ENCODE measurements at regions not wholly inside any gene's neighbourhood (a gene's known extent, or its start where the extent isn't known, plus 50 kb on each side); places are given as distances from the start of the nearest gene placed in this dataset.

DNA sequence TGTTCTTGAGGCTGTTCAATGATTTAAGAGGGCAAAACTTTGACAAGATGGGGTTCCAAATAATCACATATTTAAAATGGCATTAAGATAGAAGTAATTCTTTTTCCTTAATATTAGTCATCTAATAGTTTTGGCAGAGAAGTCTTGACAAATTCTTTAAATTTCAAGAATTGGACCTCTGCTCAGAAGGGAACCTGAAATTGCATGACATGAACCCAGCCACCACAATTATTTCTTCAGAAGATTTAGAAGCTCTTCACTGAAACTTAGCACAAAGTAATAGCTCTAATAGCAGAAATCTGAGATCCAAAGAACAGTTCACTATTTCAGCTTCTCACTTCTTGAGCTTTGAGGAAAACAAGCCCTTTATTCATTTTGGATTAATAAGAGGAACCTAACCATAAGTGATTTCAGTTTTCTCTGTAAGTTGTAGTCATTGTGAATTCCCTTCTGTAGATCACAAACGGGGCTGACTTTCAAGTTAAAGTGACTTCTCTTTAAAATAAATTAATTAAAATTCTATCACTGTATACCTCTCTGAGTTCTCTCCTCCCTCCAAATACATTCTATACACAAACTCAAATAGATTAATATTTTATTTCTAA is 100.6 kb upstream of the ITGA4 start:
- DNase-seq: no peak

DNA sequence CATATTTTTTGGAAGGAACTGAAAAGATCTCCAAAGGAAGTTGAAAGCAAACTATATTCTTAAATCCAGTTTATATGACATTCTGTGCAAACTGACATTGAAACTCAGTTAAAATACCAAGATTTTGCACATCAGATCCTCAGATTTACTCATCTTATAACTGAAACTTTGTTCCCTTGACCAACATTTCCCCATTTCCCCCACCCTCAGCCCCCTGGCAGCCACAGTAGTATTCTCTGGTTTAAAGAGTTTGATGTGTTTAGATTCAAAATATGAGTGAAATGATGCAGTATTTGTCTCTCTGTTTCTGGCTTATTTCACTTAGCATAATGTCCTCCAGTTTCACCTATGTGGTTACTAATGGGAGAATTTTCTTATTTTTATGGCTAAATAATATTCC is 99.2 kb upstream of the ITGA4 start:
- DNase-seq: no peak

DNA sequence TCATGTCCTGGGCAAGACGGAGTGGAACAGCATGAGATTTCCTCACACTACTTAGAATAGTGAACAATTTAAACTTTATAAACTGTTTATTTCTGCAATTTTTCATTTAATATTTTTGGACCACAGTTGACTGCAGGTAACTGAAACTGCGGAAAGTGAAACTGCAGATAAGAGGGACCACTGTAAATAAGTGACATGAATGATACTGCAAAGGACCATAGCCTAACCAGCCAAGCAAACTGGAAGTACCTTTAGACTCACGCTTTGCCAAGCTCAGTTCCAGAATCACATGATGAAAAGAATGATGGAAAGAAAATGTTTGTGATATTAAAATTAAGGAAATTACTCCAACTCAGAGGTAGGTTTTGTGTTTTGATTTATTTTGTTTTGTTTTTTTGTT is 94.6 kb upstream of the ITGA4 start:
- DNase-seq: no peak

DNA sequence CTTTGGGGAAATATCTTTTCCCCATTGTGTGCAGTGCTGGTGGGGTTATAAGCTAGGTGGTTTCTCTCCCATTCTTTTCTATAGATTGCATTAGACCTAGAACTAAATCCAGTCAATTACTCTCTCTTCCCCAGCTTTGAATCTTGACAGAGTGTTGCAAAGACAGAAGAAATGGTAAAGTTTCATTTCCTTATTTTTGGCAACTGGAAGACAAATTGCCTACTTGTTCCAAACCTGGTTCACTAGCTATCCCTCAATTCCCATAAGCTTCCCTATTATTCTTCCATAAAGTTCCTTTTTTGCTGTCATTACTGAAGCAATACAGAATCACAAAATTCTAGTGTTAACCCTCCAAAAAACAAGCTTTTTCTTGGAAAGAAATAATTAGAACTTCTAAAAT is 94.0 kb upstream of the ITGA4 start:
- DNase-seq: no peak

DNA sequence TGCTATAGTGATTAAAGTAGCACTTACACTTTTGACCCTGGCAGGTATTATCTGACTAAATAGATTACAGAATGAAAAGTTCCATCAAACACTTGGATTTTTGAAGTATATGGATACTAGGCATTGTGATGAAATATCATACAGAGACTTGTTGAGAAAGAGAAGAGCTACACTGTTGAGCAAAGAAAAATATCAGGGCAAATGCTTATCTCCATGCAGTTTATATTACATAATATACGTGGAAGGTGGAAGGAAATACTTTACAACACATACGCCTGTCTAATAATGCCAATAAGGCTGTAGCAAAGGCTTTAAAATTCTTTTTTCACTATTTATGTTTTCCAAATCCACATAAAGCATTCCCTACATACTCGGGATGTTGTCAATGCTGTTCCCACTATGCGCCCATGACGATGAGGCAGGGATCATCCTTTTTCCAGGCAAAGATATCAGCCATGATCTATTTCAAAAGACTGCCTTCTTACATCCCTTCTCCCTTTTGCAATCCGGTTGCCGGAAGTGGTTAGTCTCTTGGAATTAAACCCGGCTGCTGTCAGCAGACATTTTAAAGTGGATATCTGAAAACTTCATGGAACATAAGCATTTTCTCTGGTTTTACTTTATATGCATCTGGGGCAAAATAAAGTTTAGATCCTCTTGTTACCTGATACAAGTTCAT is 92.6 kb upstream of the ITGA4 start:
- DNase-seq: no peak

DNA sequence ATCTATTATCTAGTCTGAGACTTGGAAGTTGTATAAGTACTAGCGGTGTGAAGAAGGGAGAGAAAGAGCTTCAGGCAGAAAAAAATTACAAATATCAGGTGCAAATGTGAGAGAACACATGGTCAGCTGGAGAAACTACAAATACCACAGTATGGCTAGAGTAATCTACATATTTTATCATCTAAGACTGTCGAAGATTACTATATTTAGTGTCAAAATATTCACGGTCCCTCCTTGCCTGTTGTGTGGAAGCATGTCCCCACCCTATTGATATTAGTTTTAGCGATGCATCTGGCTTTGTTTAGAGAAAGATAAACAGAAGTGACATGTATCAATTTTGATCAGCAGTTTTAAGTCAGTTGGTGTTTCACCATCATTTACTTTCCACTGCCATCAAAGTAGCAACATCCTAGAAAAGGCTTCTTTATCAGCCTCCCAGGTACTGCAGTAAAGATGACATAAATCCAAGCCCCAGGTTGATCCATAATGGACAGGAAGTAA is 90.5 kb upstream of the ITGA4 start:
- no peak for DNase-seq

DNA sequence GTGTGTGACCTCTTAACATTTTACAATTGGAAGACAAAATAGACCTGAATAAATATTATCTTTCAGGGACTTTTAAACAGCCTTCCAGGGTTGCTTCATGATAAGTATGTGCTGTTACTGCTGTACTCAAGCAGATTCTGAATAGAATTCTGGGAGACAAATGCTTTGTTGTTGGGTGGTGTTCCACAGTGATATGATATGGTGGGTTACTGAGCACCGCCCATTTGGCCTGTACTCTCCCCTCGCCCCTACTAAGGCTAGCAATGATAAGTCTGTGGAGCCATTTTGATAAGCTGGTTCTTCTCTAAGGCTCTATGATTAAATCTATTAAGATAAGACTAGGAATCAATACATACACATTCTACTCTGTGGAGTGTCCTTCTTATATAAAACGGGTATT is 89.8 kb upstream of the ITGA4 start:
- DNase-seq: no peak

DNA sequence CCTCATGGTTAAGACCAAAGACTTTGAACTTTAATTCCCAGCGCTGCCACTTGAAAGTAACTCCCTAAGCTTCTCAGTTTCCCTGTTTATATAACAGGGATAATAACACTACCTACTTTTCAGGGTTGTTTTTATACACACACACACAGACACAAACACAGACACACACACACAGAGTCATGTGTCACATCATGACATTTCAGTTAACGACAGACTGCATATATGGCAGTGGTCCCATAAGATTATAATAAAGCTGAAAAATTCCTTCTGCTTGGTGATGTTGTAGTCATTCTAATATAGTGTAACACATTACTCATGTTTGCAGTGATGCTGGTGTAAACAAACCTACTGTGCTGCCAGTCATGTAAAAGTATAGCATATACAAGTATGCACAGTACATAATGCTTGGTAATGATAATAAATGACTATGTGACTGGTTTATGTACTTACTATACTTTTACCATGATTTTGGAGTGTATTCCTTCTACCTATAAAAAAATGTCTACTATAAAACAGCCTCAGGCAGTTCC is 89.2 kb upstream of the ITGA4 start:
- no peak for DNase-seq

DNA sequence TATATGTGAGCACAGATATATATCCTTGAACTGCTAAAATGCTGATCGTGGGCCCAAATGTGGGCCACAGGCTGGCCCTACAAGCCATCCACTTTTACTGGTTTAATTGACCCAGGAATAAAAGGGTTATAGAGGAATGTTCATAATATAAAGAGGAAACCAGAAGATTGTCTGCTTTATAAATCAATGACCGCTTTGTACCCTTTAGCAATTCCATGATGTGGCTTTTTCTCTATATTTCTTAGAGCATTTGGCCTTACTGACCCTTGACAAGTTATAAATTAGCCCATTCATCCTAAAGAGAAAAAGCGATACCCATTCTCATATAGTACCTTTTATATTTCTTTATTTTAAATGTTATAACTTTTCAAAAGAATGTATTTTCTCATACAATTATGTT is 87.1 kb upstream of the ITGA4 start:
- DNase-seq: no peak

DNA sequence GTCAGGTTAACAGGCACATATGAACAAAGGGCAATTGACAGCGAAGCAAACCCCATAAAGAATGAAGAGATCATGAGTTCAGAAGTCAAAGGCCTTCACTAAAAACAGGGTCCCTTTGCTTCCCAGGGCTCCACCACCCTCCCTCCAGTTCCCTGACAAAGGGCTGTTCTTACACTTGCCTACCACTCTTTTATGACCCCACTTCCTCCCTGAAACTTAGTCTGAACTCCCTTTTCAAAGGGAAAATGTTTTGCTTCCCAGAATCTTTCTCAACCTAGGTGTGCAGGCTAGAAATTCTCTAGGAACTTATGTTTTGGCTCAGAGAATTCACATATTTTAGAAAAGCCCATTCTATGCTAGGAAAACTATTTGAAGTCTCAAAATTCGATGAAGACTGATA is 86.0 kb upstream of the ITGA4 start:
- DNase-seq: no peak

DNA sequence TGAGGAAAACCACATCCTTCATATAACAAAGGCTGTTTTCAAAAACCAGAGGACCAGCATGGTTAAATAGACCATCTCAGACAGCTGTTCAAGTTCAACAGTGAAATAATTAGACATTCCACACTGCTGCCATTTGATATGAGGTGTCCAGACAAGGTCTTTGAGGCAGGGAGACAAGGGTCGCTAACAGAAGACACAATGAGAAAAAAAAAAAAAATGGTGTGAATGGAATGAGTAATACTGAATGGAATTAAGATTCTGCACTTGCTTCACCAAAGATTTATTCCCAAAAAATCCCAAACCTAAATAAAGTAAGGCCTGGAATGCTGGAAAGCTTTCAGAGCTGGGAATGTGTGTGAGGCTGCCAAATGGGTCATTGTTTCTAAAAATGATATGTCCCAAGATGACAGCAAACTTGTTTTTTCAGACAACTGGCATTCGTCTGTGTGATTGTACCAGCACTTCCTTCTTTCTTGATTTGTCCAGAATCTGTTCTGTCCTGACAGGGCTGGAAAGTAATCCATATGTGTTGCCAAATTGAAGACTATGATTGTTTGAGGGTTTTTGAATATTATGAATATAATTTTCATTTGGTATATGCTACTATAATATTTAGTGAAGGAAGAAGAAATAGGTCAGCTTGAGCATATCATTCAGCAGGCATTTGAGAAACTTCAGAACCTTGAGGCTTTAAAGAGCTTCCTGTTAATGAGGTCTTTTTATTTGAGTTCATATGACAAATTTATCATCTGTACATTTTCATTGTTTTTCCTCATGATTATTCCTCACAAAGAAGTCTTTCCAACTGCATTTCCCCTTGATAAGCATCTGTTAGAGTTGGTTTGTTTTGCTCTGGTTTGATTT is 85.2 kb upstream of the ITGA4 start:
- DNase-seq: no peak

DNA sequence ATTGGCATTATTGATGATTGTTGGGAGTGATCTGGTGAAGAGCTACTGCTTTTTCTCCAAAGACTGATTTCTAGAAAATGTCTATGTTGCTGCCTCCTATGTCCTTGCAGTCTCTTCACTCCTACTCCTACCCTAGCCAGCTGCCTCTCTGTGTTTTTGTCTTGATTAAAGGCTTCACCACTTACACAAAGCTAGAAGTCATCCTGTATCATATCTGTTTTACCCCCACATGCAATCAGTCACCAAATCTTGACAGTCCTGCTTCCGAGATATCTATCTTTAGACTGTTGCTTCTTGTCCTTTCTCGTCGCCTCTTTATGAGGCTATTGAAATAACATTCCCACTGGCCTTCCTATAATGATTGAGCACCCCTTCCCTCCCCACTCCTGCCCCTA is 84.5 kb upstream of the ITGA4 start:
- DNase-seq: no peak

DNA sequence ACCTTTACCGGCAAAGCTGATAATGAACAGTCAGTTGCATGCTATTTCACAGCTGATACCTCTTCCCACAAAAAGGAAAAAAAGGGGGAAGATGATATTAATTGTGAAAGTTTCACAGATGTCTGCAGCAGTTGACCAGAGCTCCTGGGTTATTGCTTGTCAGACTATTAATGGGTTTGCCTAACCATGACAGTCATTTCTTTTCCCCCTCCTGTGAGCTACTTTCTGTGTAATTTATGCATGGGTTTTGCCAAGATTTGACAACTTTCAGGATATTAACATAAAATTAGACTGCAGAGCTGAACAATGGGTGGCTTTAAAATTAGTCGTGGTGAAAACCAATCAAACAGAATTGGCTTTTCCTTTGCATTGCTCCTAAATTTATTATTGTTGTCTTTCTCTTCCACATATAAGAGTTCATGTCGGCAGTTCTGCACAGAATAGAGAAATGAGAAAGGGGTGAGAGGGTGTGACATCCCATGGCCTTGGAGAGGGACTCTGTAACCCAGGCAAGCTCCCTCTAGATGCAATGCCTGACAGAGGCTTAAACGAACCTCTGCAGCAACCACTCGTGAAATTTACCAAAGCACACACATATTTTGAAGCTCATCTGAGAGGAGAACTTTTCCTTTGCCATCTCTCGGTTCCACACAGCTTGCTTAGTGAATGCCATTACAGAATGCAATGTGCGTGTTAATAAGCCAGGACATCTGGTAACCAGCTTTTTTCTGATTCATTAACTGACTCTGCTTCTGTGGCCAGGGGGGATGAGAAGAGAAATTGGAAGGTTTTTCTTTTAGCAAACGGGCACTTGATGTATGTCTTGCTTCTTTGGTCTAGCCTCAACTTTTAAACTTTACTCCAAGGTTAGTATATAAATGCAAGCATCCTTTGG is 82.2 kb upstream of the ITGA4 start:
- DNase-seq: no peak

DNA sequence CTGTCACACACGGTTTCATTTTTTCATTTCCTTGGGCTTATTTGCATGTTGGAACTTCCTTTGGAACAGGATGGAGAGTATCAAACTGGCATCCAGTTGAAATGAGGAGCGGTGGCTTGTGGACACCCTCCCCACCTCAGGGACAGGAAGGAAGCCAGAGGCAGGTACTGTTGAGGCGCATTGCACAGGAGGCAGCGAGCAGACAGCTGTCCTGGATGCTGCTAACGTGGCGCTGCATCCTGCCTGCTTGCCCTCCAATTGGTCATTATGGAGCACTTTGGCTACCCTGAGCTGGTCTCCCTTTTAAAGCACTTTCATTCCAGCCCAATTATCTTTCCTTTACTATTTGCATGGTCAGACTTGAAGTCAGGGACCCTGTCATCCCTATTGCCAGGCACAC is 80.7 kb upstream of the ITGA4 start:
- DNase-seq: no peak

DNA sequence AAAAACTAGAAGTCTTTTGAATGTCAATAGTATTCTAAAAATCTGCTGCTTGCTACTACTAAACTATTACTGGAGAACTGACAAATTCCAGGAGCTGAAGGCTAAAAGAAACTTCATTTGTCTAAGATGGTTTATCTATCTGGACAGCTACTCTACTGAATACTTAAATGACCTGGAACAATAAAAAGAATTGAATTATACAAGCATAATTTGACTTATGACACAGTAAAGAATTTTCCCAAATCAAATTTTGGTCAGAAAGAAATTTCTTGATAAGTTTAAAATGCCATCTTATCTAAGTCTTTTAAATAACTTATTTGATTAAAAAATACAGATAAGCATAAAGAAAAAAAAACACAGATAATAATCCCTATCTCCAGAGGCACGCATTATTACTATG is 80.2 kb upstream of the ITGA4 start:
- no peak for DNase-seq

DNA sequence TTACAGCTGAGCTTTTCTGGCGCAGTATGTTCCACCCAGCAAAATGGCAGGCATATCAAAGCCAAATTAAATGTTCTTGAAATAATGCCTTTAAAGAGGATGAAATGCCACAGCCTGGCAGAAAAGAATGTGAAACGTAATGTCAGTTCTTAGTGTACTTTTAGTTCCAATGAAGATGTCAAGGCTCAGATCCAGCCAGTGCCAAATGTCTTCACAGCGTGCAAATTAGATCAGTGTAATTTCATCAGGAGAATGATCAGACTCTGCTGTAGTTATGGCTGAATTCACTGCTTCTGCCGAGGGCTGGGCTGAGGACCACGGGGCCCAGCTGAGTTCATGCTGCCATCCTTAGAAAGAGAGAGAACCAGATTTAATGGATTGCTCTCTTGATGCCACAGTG is 78.7 kb upstream of the ITGA4 start:
- no peak for DNase-seq

DNA sequence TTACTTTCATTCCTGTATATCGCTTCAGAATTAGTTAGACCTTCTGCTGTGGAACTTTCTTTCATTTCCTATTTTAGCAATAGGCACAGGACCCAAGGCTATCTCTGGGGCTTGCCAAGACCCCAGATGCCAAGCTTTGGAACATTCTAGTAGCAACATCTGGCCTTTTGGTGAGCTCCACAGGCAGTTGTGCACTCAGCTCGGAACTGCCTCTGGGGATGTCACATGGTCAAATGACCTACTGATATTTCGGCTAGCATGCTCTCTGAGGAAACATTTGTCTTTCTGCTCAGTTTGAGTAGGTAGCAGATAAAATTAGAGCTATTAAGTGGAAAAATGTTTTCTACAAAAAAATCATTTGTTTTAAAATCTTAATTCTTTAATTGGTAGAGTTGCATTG is 76.6 kb upstream of the ITGA4 start:
- DNase-seq: no peak

DNA sequence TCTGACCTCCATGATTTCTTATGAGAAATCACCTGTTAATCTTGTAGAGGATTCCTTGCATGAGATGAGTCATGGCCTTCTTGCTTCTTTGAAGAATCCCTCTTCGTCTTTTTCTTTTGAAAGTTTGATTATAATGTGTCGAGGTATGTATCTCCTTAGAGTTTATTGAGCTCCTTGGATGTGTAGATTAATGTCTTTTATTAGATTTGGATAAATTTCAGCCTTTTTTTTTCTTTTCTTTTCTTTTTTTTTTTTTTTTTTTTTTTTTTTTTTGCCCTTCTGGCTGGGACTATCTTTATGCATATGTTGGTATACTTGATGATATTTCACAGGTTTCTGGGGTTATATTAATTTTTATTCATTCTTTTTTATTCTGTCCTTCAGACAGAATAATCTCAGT is 72.3 kb upstream of the ITGA4 start:
- no peak for DNase-seq

DNA sequence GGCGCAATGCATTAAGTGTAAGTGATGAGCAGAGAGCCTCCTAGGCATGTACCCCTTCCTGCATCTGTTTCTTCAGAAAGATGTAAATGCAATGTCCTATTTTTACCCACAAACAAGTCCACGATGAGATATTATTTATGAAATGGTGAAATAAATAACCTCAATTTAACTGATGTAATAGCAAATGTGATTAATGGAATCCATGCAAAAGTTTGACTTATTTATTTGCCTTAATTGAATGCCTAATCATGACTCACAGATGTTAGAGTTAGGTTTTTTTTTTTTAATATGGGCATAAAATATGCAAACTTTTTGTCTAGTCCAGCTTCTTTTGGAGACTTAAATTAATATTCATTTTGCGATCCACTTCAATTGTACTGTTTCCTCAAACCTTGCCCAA is 67.7 kb upstream of the ITGA4 start:
- no peak for DNase-seq

DNA sequence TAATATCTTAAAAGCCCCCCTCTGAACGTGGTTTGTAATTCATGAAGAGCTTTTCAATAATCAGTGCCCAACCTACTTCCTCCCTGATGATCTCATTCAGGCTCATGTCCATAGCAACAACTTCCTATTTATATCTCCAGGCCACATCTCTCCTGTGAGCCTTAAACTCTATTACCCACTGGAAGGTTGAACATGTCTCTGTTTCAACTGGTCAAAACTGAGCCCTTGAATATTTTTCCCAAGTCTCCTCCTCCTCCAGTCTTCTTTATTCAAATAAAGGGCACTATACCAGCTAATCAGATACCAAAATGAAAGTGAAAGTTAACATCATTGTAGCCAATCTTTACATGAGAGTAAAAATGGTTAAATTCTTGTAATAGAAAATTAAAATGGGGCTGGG is 63.7 kb upstream of the ITGA4 start:
- peak; percentile 23 for DNase-seq

DNA sequence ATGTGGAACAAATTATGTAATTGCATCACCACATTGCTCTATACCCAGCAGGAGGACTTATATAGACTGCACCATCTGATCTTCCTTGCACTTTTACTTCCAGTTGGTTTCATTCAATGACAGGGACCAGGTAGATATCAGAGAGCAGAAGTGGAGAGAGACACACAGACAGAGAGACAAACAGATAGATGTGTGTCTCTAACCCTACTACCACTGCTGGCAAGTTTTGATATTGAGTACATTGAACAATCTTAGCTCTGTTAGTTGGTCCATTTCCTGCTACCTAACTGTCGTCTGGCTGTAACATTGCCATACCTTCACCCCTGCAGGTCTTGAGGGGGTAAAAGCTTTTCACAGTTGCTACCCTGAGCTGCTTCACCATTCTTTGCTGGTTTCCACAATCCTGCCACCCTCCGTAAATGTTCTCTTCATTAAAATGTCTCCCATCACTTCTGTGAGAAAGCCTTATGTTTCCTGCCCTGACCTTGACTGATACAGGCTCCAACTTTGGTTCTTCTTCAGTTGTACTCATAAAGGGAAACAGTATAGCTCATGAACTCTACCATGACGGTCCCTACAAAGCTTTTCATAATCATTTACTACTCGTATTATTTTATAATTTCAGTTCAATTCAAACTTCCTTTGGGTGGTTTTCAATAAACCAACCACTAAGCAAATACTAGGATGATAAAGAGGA is 62.3 kb upstream of the ITGA4 start:
- DNase-seq: no peak

DNA sequence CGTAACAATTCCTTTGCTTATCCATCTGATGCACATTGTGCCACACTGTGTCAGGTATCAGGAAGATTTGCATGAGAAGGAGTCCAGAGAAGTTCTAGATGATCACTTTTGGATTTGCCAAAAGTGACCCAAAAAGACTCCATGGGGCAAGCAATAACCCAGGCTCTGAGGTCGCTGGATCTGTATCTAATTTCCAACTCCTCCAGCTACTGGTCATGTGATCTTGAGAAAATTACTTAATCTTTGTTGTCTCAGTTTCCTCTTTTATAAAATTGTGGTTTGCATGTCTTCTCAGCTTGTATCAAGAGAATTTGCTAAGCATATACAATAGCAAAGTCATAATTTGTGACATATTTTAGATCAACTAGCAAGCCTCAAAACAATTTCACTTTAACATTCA is 61.3 kb upstream of the ITGA4 start:
- DNase-seq: no peak
